HG03457 (cell line): ENCODE measurements at regions not wholly inside any gene's neighbourhood (a gene's known extent, or its start where the extent isn't known, plus 50 kb on each side); places are given as distances from the start of the nearest gene placed in this dataset.
"Not testable (repeated sequence)": the region's sequence is repeated elsewhere in the genome, so short reads cannot be mapped to it uniquely, and the experiment has no call there.

Experiments used
- ATAC-seq: cut with Tn5 transposase; IDR thresholded peaks from one replicate; pipeline ENCODE4 v1.9.1; 2021; ENCODE audit warnings: moderate number of reproducible peaks; ENCODE audit not compliant: unreplicated experiment

GRCh38 chr1:228889289-228889688 lies 154.0 kb downstream of the RHOU start:
- ATAC-seq, result no peak

GRCh38 chr1:228891272-228892034 lies 156.2 kb downstream of the RHOU start:
- ATAC-seq, result no peak

GRCh38 chr1:228892200-228892599 lies 156.9 kb downstream of the RHOU start:
- ATAC-seq, result not testable (repeated sequence)

GRCh38 chr1:228894442-228894989 lies 159.2 kb downstream of the RHOU start:
- no peak for ATAC-seq

GRCh38 chr1:228897901-228898300 lies 162.6 kb downstream of the RHOU start:
- no peak for ATAC-seq

GRCh38 chr1:228898582-228898992 lies 163.3 kb downstream of the RHOU start:
- no peak for ATAC-seq

- ATAC-seq, result no peak
These were observed 164.2 kb downstream of the RHOU start for GRCh38 chr1:228899421-228899956.

- no peak for ATAC-seq
These were observed 165.0 kb downstream of the RHOU start for GRCh38 chr1:228900099-228900885.

GRCh38 chr1:228900886-228901392 lies 165.7 kb downstream of the RHOU start:
- ATAC-seq, result no peak

- no peak for ATAC-seq
These were observed 166.8 kb downstream of the RHOU start for GRCh38 chr1:228901936-228902681.

GRCh38 chr1:228902781-228903433 lies 167.6 kb downstream of the RHOU start:
- no peak for ATAC-seq

GRCh38 chr1:228903434-228904071 lies 168.3 kb downstream of the RHOU start:
- ATAC-seq, result no peak

GRCh38 chr1:228904222-228904621 lies 168.9 kb downstream of the RHOU start:
- ATAC-seq, result no peak

- no peak for ATAC-seq
These were observed 170.4 kb downstream of the RHOU start for GRCh38 chr1:228905701-228906101.

GRCh38 chr1:228906223-228906860 lies 171.1 kb downstream of the RHOU start:
- ATAC-seq, result no peak

- ATAC-seq, result no peak
These were observed 176.2 kb downstream of the RHOU start for GRCh38 chr1:228911225-228912210.

GRCh38 chr1:228913626-228914414 lies 178.5 kb downstream of the RHOU start:
- ATAC-seq, result no peak
